BJ (cell line): ENCODE measurements at regions not wholly inside any gene's neighbourhood (a gene's known extent, or its start where the extent isn't known, plus 50 kb on each side); places are given as distances from the start of the nearest gene placed in this dataset.

ENCODE experiments used
- CTCF ChIA-PET: fragments of 350-600 bp; formaldehyde crosslinking; extraction: SDS; loops from one replicate; lab custom pipeline; 2021; ENCODE audit warnings: antibody characterized with exemption, inconsistent platforms; lab: Yijun Ruan, JAX
- POLR2A ChIA-PET: fragments of 300-600 bp; sonication (Branson Sonifier 250); formaldehyde crosslinking; extraction: SDS; loops from one replicate; lab custom pipeline; 2021; ENCODE audit warnings: antibody characterized with exemption; lab: Charles Lee
- DNase-seq: peaks from one replicate; pipeline ENCODE4 v3.0.0-alpha.2; 2011; ENCODE audit warnings: low read depth
- H3K27me3 ChIP-seq: 2 replicates; pipeline ENCODE4 v1.6.0; 2011; ENCODE audit warnings: low read length; ENCODE audit not compliant: control insufficient read depth, insufficient read depth
- H3K36me3 ChIP-seq: 2 replicates; pipeline ENCODE4 v1.5.1; 2011; ENCODE audit warnings: low read length; ENCODE audit not compliant: control insufficient read depth, insufficient read depth
- H3K4me3 ChIP-seq: 2 replicates; pipeline ENCODE4 v1.5.1; 2011; ENCODE audit warnings: low read depth, mild to moderate bottlenecking, control low read depth, low read length
- TF ChIP-seq, protein P1 (sequence below): IDR thresholded peaks from 2 replicates; pipeline ENCODE4 v1.5.1; 2011; ENCODE audit warnings: low read depth, mild to moderate bottlenecking, control low read depth, inconsistent platforms, low read length, moderate library complexity; ENCODE audit not compliant: insufficient read depth

DNA sequence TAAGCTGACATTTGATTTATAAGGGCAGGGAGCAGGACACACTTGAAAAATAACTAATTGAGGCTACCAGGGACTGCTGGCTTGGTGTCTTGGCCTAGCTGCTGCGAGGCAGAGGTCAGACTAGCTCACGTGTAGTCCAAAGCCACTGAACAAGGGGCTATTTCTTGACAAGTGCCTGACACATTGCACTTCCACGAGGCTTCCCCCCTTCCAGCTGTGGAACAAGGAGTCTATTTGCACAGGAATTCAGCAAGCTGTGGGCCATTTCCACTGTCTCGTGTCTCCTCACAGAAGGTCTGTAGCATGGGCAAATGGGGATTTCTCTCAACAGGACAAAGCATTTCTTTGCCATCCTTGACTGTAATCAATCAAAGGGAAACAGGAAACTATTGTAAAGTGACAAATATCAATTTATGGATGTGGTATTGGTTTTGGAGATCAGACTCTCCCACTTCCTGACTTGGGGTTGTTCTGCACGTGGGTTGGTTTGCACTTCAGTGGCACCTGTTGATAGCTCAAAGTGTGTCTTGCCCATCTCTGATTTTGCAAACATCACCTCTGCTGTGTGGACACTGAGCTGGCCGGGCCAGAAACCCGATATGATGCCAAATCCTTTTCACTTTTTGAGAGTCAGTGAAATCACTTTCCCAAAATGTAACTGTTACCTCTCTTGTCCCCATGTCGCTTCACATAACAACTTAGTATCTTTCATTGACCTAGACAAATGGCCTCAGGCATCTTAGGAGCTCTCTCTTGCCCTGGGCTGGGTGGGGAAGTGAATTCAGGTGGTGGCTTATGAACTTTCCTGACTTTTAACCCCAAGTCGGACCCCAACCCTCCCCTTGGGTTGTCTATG, 107.4 kb upstream of the MAMLD1 start:
- POLR2A ChIA-PET = no interaction called here
- TF ChIP-seq, protein P1, sequence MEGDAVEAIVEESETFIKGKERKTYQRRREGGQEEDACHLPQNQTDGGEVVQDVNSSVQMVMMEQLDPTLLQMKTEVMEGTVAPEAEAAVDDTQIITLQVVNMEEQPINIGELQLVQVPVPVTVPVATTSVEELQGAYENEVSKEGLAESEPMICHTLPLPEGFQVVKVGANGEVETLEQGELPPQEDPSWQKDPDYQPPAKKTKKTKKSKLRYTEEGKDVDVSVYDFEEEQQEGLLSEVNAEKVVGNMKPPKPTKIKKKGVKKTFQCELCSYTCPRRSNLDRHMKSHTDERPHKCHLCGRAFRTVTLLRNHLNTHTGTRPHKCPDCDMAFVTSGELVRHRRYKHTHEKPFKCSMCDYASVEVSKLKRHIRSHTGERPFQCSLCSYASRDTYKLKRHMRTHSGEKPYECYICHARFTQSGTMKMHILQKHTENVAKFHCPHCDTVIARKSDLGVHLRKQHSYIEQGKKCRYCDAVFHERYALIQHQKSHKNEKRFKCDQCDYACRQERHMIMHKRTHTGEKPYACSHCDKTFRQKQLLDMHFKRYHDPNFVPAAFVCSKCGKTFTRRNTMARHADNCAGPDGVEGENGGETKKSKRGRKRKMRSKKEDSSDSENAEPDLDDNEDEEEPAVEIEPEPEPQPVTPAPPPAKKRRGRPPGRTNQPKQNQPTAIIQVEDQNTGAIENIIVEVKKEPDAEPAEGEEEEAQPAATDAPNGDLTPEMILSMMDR = no peak
- Histone ChIP-seq H3K36me3 (no peaks in the 10 kb centered on the region), H3K4me3 (no peak overlapping the region), H3K27me3 (no peaks in the 10 kb centered on the region)
- DNase-seq = no peak
- CTCF ChIA-PET = interaction anchor here (0.6 kb wide), 1 partner anchor 22 kb away, joined by 3 read pairs; no protein-coding TSS in a partner anchor

DNA sequence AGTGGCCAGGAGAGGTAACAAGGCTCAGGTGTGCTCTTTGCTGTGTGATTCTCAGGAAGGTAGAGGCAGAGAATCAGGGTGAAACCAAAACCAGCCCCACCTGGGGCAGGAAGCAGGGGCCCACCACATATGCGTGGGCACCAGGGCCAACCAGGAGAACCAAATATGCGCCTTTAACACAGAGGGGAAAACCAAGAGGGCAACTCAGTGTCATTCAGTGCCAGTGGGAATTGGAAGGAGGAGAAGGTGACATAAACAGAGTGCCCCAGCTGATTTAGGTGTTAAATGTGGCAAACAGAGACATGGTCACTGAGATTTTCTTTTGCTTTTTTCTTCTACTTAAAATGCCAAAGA, 106.8 kb upstream of the MAMLD1 start:
- POLR2A ChIA-PET = no interaction called here

DNA sequence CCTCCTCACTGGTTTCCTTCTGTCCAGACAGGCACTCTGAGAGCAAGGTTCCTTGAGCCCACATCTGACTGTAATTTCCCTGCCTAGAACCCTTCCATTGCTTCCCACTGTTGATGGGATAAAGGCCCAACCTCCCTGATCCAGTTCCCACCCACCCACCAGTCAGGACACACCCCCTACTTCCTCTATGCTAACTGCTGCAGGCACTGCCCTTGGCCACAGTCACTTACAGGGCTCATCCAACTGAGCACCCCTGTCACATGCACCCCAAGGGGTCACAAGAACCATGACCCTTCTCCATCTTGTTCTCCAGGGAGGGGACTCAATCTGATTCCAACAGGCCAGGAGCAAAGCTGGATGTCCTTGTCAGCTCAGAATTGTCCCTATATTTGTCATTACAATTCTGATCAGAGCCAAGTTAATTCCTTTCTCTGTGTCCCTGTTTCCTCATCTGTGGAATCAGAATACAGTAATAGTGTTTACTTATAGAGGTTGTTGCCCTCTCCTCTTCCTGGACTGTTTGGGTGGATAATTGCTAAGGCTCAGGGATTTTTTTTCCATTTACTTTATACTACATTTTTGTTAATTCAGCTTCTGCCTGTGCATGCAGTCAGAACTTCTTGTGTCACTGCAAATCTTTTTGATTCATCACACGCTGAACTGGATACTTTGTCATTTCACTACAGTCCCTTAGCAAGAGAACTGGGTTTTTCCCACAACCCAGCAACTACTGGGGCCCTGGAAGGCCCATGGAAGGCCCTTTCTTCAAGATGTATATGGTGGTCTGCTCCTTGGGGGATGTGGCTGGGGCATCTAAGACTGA, 105.6 kb upstream of the MAMLD1 start:
- H3K27me3 ChIP-seq = no peaks in the 10 kb centered on the region
- CTCF ChIA-PET = no interaction called here
- DNase-seq = no peak

More for the DNA sequence above, 106.8 kb upstream of the MAMLD1 start:
- no peak for DNase-seq
- Histone ChIP-seq H3K27me3 (no peaks in the 10 kb centered on the region), H3K4me3 (no peak overlapping the region), H3K36me3 (no peaks in the 10 kb centered on the region)
- TF ChIP-seq, protein P1 = no peak
- CTCF ChIA-PET = interaction anchor here (0.6 kb wide), 1 partner anchor 21 kb away, joined by 3 read pairs; no protein-coding TSS in a partner anchor

DNA sequence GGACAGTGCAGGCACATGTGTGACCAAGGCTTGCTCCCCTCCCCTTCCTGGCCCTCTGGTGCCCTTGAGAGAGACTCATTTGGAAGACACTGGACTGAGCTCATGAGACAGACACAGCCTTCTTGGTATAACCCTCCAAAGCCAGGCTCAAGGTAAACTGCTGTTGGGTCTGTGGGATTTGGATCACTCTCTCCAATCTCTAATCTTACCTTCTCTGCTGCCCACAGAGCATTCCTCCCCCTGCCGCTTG, 105.0 kb upstream of the MAMLD1 start:
- H3K36me3 ChIP-seq = no peaks in the 10 kb centered on the region
- ChIA-PET POLR2A (no interaction called here), CTCF (no interaction called here)
- no peaks in the 10 kb centered on the region for H3K27me3 ChIP-seq
- TF ChIP-seq, protein P1 = no peak
- H3K4me3 ChIP-seq = no peak overlapping the region
- DNase-seq = no peak

More for the DNA sequence above, 105.6 kb upstream of the MAMLD1 start:
- no peak overlapping the region for H3K4me3 ChIP-seq
- TF ChIP-seq, protein P1 = no peak
- POLR2A ChIA-PET = no interaction called here
- H3K36me3 ChIP-seq = no peaks in the 10 kb centered on the region
